HL-60 (cell line): ENCODE measurements at regions not wholly inside any gene's neighbourhood (a gene's known extent, or its start where the extent isn't known, plus 50 kb on each side); places are given as distances from the start of the nearest gene placed in this dataset.

ENCODE experiments used
- DNase-seq, 2 experiments: peaks; one replicate each; pipeline ENCODE4 v3.0.0-alpha.2; 2010 to 2020; ENCODE audit warnings: low read depth in 1 of 2, low spot score in 1 of 2
- H3K27ac ChIP-seq: fragments of 250-450 bp; sonication (Bioruptor Pico); replicated peaks from 2 replicates; pipeline ENCODE4 v1.5.1; 2020; ENCODE audit warnings: mild to moderate bottlenecking, moderate library complexity
- H3K27me3 ChIP-seq: fragments of 250-450 bp; sonication (Bioruptor Pico); 2 replicates; pipeline ENCODE4 v1.5.1; 2021; ENCODE audit warnings: mild to moderate bottlenecking, moderate library complexity; ENCODE audit not compliant: insufficient read depth, poor library complexity, severe bottlenecking
- H3K4me3 ChIP-seq: replicated peaks from 2 replicates; pipeline ENCODE4 v1.5.1; 2011; ENCODE audit warnings: mild to moderate bottlenecking, control low read depth, low read length; ENCODE audit not compliant: insufficient read depth
- CTCF ChIP-seq: IDR thresholded peaks from one replicate; pipeline ENCODE4 v1.5.1; 2011; ENCODE audit warnings: low read length, control low read depth, inconsistent platforms; ENCODE audit not compliant: insufficient read depth
- GABPA ChIP-seq: IDR thresholded peaks from 2 replicates; pipeline ENCODE4 v1.6.1; 2012; ENCODE audit warnings: low read depth
- POLR2AphosphoS5 ChIP-seq: IDR thresholded peaks from 2 replicates; pipeline ENCODE4 v1.6.1; 2012; ENCODE audit warnings: low read depth
- REST ChIP-seq: IDR thresholded peaks from 2 replicates; pipeline ENCODE4 v1.6.1; 2012; ENCODE audit warnings: low read depth; ENCODE audit not compliant: insufficient replicate concordance
- SPI1 ChIP-seq: IDR thresholded peaks from 2 replicates; pipeline ENCODE4 v1.6.1; 2012; ENCODE audit warnings: low read depth, mild to moderate bottlenecking, borderline replicate concordance

GRCh38 chr16:76670125-76670857, 393.1 kb downstream of the CNTNAP4 start:
- TF ChIP-seq SPI1 (no peak), REST (no peak), POLR2AphosphoS5 (no peak), CTCF (no peak), GABPA (no peak)
- Histone ChIP-seq H3K27me3 (no peaks in the 10 kb centered on the region), H3K4me3 (no peak overlapping the region), H3K27ac (no peak overlapping the region)
- DNase-seq: no peak

GRCh38 chr16:76676356-76676755, 399.2 kb downstream of the CNTNAP4 start:
- DNase-seq: no peak
- no peak overlapping the region for H3K27ac ChIP-seq
- no peak for TF ChIP-seq SPI1
- no peak for TF ChIP-seq GABPA
- TF ChIP-seq POLR2AphosphoS5: no peak
- no peak for TF ChIP-seq CTCF
- TF ChIP-seq REST: no peak
- H3K4me3 ChIP-seq: no peak overlapping the region
- H3K27me3 ChIP-seq: no peaks in the 10 kb centered on the region

- no peak for TF ChIP-seq GABPA
- TF ChIP-seq REST: no peak
- no peak for TF ChIP-seq POLR2AphosphoS5
- no peak for TF ChIP-seq SPI1
- no peak for TF ChIP-seq CTCF
- no peak for DNase-seq
Observed at GRCh38 chr16:76681296-76681695, 404.1 kb downstream of the CNTNAP4 start.

More at GRCh38 chr16:76681296-76681695, 404.1 kb downstream of the CNTNAP4 start:
- H3K27ac ChIP-seq: no peak overlapping the region
- no peak overlapping the region for H3K4me3 ChIP-seq
- H3K27me3 ChIP-seq: no peaks in the 10 kb centered on the region
